ENCODE measurements at regions not wholly inside any gene's neighbourhood (a gene's known extent, or its start where the extent isn't known, plus 50 kb on each side); places are given as distances from the start of the nearest gene placed in this dataset.
A peak's percentile ranks its signal among the peaks of the same experiment; 100 is the strongest.

- Histone ChIP-seq H3K4me3 (ENCODE audit: insufficient read length, low read depth) (no peak overlapping the region), H3K4me1 (ENCODE audit: insufficient read depth, insufficient read length) (peaks cover 25% of the 10 kb centered on the region), H3K27me3 (ENCODE audit: insufficient read depth, insufficient read length) (peaks cover 4% of the 10 kb centered on the region), H3K9me3 (ENCODE audit: insufficient read depth, low read length) (peaks cover 11% of the 10 kb centered on the region; the same call in 1 of the 2 replicates), H3K9ac (ENCODE audit: insufficient read length, low read depth) (peak overlapping the region; percentile 11), H3K36me3 (ENCODE audit: insufficient read depth, insufficient read length, low read length) (no peaks in the 10 kb centered on the region)
- no peak for DNase-seq (ENCODE audit: low read depth, low spot score)
- no peak for TF ChIP-seq SUZ12 (IDR thresholded peaks at IDR 0.05; ENCODE audit: extremely low read depth, insufficient read depth, insufficient read length)
- TF ChIP-seq ZNF274 (IDR thresholded peaks at IDR 0.05; ENCODE audit: low read depth, low read length) = no peak
- TF ChIP-seq YY1 (IDR thresholded peaks at IDR 0.05; ENCODE audit: insufficient read depth, insufficient read length) = no peak
These were observed 102.9 kb upstream of the FAM20C start for GRCh38 chr7:89232-90019.

- Histone ChIP-seq H3K27me3 (ENCODE audit: insufficient read depth, insufficient read length) (peaks cover 4% of the 10 kb centered on the region), H3K9ac (ENCODE audit: insufficient read length, low read depth) (no peak overlapping the region), H3K4me1 (ENCODE audit: insufficient read depth, insufficient read length) (peaks cover 25% of the 10 kb centered on the region), H3K36me3 (ENCODE audit: insufficient read depth, insufficient read length, low read length) (no peaks in the 10 kb centered on the region), H3K4me3 (ENCODE audit: insufficient read length, low read depth) (no peak overlapping the region), H3K9me3 (ENCODE audit: insufficient read depth, low read length) (peaks cover 11% of the 10 kb centered on the region; the same call in 1 of the 2 replicates)
- DNase-seq (ENCODE audit: low read depth, low spot score) = no peak
- TF ChIP-seq YY1 (IDR thresholded peaks at IDR 0.05; ENCODE audit: insufficient read depth, insufficient read length) = no peak
These were observed 102.0 kb upstream of the FAM20C start for GRCh38 chr7:90111-91063.

- Histone ChIP-seq H3K9ac (ENCODE audit: insufficient read length, low read depth) (peak overlapping the region; percentile 3), H3K36me3 (ENCODE audit: insufficient read depth, insufficient read length, low read length) (no peaks in the 10 kb centered on the region), H3K4me1 (ENCODE audit: insufficient read depth, insufficient read length) (peaks cover 30% of the 10 kb centered on the region), H3K9me3 (ENCODE audit: insufficient read depth, low read length) (peaks cover 11% of the 10 kb centered on the region; the same call in 1 of the 2 replicates), H3K27me3 (ENCODE audit: insufficient read depth, insufficient read length) (peaks cover 2% of the 10 kb centered on the region), H3K4me3 (ENCODE audit: insufficient read length, low read depth) (no peak overlapping the region)
- no peak for DNase-seq (ENCODE audit: low read depth, low spot score)
- no peak for TF ChIP-seq SUZ12 (IDR thresholded peaks at IDR 0.05; ENCODE audit: extremely low read depth, insufficient read depth, insufficient read length)
- TF ChIP-seq ZNF274 (IDR thresholded peaks at IDR 0.05; ENCODE audit: low read depth, low read length) = no peak
- no peak for TF ChIP-seq YY1 (IDR thresholded peaks at IDR 0.05; ENCODE audit: insufficient read depth, insufficient read length)
These were observed 100.8 kb upstream of the FAM20C start for GRCh38 chr7:91396-92175.

- H3K27me3 ChIP-seq (ENCODE audit: insufficient read depth, insufficient read length) = no peaks in the 10 kb centered on the region
- peaks cover 11% of the 10 kb centered on the region; the same call in 1 of the 2 replicates for H3K9me3 ChIP-seq (ENCODE audit: insufficient read depth, low read length)
- H3K4me1 ChIP-seq (ENCODE audit: insufficient read depth, insufficient read length) = peaks cover 30% of the 10 kb centered on the region
- no peaks in the 10 kb centered on the region for H3K36me3 ChIP-seq (ENCODE audit: insufficient read depth, insufficient read length, low read length)
- no peak for DNase-seq (ENCODE audit: low read depth, low spot score)
- no peak overlapping the region for H3K4me3 ChIP-seq (ENCODE audit: insufficient read length, low read depth)
- peak overlapping the region; percentile 3 for H3K9ac ChIP-seq (ENCODE audit: insufficient read length, low read depth)
- no peak for TF ChIP-seq YY1 (IDR thresholded peaks at IDR 0.05; ENCODE audit: insufficient read depth, insufficient read length)
- TF ChIP-seq ZNF274 (IDR thresholded peaks at IDR 0.05; ENCODE audit: low read depth, low read length) = no peak
- no peak for TF ChIP-seq SUZ12 (IDR thresholded peaks at IDR 0.05; ENCODE audit: extremely low read depth, insufficient read depth, insufficient read length)
These were observed 100.1 kb upstream of the FAM20C start for GRCh38 chr7:92231-92674.

- Histone ChIP-seq H3K36me3 (ENCODE audit: insufficient read depth, insufficient read length, low read length) (no peaks in the 10 kb centered on the region), H3K9me3 (ENCODE audit: insufficient read depth, low read length) (peaks cover 14% of the 10 kb centered on the region; the same call in 1 of the 2 replicates), H3K9ac (ENCODE audit: insufficient read length, low read depth) (no peak overlapping the region), H3K4me1 (ENCODE audit: insufficient read depth, insufficient read length) (peaks cover 30% of the 10 kb centered on the region), H3K4me3 (ENCODE audit: insufficient read length, low read depth) (no peak overlapping the region), H3K27me3 (ENCODE audit: insufficient read depth, insufficient read length) (no peaks in the 10 kb centered on the region)
- DNase-seq (ENCODE audit: low read depth, low spot score) = no peak
- TF ChIP-seq YY1 (IDR thresholded peaks at IDR 0.05; ENCODE audit: insufficient read depth, insufficient read length) = no peak
- TF ChIP-seq ZNF274 (IDR thresholded peaks at IDR 0.05; ENCODE audit: low read depth, low read length) = no peak
- TF ChIP-seq SUZ12 (IDR thresholded peaks at IDR 0.05; ENCODE audit: extremely low read depth, insufficient read depth, insufficient read length) = no peak
These were observed 99.3 kb upstream of the FAM20C start for GRCh38 chr7:92888-93672.

GRCh38 chr7:94251-94801 lies 98.0 kb upstream of the FAM20C start:
- Histone ChIP-seq H3K36me3 (ENCODE audit: insufficient read depth, insufficient read length, low read length) (no peaks in the 10 kb centered on the region), H3K9ac (ENCODE audit: insufficient read length, low read depth) (peak overlapping the region; percentile 6), H3K27me3 (ENCODE audit: insufficient read depth, insufficient read length) (no peaks in the 10 kb centered on the region), H3K9me3 (ENCODE audit: insufficient read depth, low read length) (peaks cover 23% of the 10 kb centered on the region), H3K4me3 (ENCODE audit: insufficient read length, low read depth) (no peak overlapping the region), H3K4me1 (ENCODE audit: insufficient read depth, insufficient read length) (peaks cover 27% of the 10 kb centered on the region)
- DNase-seq (ENCODE audit: low read depth, low spot score) = no peak
- TF ChIP-seq SUZ12 (IDR thresholded peaks at IDR 0.05; ENCODE audit: extremely low read depth, insufficient read depth, insufficient read length) (no peak), YY1 (IDR thresholded peaks at IDR 0.05; ENCODE audit: insufficient read depth, insufficient read length) (no peak), ZNF274 (IDR thresholded peaks at IDR 0.05; ENCODE audit: low read depth, low read length) (no peak)
